ENCODE measurements at regions not wholly inside any gene's neighbourhood (a gene's known extent, or its start where the extent isn't known, plus 50 kb on each side); places are given as distances from the start of the nearest gene placed in this dataset.

DNA sequence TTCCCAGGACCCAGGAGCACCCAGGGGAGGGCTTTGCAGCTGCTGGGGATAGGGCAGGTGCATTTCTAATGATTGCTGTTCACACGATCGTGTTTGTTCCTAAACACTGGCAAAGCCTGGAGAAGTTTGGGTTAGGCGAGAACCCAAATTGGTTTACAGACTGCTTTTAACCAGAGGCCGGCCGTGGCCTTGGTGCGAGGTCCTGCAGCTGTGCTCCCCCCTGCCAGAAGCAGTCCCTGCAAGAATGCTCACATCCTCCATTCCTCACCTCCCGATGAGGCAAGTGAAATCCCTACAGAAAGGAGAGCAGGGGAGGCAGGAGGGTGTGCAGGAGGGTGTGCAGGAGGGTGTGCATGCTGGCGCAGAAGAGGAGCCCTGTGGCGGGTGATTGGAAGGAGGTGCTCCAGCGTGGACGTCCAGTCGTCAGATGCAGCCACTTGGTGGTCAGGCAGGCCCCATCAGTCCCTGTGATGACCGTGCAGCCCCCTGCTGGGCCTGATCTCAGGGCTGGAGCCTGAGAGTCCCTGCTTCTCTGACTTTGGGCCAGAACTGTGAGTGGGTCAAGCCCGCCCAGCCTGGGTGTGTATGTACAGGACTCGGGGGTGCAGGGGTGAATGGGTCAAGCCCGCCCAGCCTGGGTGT is 55.7 kb upstream of the FRMD1 start:
- TF ChIP-seq, protein P1, sequence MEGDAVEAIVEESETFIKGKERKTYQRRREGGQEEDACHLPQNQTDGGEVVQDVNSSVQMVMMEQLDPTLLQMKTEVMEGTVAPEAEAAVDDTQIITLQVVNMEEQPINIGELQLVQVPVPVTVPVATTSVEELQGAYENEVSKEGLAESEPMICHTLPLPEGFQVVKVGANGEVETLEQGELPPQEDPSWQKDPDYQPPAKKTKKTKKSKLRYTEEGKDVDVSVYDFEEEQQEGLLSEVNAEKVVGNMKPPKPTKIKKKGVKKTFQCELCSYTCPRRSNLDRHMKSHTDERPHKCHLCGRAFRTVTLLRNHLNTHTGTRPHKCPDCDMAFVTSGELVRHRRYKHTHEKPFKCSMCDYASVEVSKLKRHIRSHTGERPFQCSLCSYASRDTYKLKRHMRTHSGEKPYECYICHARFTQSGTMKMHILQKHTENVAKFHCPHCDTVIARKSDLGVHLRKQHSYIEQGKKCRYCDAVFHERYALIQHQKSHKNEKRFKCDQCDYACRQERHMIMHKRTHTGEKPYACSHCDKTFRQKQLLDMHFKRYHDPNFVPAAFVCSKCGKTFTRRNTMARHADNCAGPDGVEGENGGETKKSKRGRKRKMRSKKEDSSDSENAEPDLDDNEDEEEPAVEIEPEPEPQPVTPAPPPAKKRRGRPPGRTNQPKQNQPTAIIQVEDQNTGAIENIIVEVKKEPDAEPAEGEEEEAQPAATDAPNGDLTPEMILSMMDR (IDR thresholded peaks at IDR 0.05), result no peak
- no peak for TF ChIP-seq EZH2 (IDR thresholded peaks at IDR 0.05; ENCODE audit: borderline replicate concordance, insufficient read depth, low read depth, low read length, poor library complexity, severe bottlenecking)
